22Rv1 (cell line): ENCODE measurements at regions not wholly inside any gene's neighbourhood (a gene's known extent, or its start where the extent isn't known, plus 50 kb on each side); places are given as distances from the start of the nearest gene placed in this dataset.

ENCODE experiments used
- ZFX ChIP-seq: fragments of 450-650 bp; IDR thresholded peaks from 2 replicates; pipeline ENCODE4 v1.6.1; 2017; ENCODE audit warnings: antibody characterized with exemption, borderline replicate concordance
- TF ChIP-seq, protein P1 (sequence below): fragments of 450-650 bp; IDR thresholded peaks from 2 replicates; pipeline ENCODE4 v1.5.1; 2017; ENCODE audit warnings: mild to moderate bottlenecking

DNA sequence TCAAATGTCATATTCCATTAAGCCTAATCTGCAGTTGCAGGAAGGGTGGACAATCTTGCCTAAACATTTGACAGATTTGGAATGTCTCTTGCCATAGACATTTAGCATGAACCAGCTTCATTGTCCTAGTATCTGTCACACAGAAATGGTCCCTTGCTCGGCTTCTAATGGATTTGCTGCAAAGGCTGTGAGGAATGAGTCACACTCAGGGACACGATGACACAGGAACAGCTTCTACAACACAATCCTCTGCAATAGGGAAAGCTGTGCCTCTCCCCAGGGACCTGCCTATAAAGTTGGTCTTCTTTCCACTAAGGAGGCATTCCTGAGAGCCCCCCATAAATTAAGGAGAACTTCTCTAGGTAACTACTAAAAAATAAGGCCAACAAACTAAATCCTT, 155.1 kb upstream of the L3MBTL4 start:
- TF ChIP-seq, protein P1, sequence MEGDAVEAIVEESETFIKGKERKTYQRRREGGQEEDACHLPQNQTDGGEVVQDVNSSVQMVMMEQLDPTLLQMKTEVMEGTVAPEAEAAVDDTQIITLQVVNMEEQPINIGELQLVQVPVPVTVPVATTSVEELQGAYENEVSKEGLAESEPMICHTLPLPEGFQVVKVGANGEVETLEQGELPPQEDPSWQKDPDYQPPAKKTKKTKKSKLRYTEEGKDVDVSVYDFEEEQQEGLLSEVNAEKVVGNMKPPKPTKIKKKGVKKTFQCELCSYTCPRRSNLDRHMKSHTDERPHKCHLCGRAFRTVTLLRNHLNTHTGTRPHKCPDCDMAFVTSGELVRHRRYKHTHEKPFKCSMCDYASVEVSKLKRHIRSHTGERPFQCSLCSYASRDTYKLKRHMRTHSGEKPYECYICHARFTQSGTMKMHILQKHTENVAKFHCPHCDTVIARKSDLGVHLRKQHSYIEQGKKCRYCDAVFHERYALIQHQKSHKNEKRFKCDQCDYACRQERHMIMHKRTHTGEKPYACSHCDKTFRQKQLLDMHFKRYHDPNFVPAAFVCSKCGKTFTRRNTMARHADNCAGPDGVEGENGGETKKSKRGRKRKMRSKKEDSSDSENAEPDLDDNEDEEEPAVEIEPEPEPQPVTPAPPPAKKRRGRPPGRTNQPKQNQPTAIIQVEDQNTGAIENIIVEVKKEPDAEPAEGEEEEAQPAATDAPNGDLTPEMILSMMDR, result no peak
- TF ChIP-seq ZFX, result no peak
